MM.1S (cell line): ENCODE measurements at regions not wholly inside any gene's neighbourhood (a gene's known extent, or its start where the extent isn't known, plus 50 kb on each side); places are given as distances from the start of the nearest gene placed in this dataset.

Experiments
- EZH2 ChIP-seq: fragments of 300-600 bp; sonication (generic); optimal IDR thresholded peaks from 2 replicates; pipeline ENCODE3; 2017; ENCODE audit warnings: low read depth, mild to moderate bottlenecking, antibody characterized with exemption, low read length, mixed read lengths
- TF ChIP-seq, protein P1 (sequence below): fragments of 300-600 bp; sonication (generic); IDR thresholded peaks from 2 replicates; pipeline ENCODE4 v1.5.1; 2016; ENCODE audit warnings: antibody characterized with exemption, low read length, mixed read lengths

DNA sequence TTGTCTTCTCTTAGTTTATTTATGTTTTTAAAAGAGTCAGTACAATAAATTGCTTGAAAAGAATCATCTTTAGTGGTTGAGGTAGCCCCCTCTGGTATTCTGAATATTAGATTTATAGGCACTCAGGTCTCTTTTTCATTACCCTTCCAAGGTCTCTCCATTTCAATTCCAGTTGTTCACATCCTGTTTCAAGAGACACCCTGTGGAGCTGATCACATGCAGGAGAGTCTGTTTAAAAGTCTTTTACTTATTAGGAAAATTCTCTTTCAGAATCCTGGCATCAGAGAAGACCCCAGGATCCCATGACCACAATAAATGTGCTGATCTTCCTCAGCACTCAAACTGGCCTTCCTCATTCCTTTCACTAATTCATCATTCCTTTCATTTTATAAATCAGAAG, 195.7 kb downstream of the ZIC4 start:
- TF ChIP-seq EZH2: no peak
- TF ChIP-seq, protein P1, sequence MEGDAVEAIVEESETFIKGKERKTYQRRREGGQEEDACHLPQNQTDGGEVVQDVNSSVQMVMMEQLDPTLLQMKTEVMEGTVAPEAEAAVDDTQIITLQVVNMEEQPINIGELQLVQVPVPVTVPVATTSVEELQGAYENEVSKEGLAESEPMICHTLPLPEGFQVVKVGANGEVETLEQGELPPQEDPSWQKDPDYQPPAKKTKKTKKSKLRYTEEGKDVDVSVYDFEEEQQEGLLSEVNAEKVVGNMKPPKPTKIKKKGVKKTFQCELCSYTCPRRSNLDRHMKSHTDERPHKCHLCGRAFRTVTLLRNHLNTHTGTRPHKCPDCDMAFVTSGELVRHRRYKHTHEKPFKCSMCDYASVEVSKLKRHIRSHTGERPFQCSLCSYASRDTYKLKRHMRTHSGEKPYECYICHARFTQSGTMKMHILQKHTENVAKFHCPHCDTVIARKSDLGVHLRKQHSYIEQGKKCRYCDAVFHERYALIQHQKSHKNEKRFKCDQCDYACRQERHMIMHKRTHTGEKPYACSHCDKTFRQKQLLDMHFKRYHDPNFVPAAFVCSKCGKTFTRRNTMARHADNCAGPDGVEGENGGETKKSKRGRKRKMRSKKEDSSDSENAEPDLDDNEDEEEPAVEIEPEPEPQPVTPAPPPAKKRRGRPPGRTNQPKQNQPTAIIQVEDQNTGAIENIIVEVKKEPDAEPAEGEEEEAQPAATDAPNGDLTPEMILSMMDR: no peak
